GM13977 (cell line): ENCODE measurements at regions not wholly inside any gene's neighbourhood (a gene's known extent, or its start where the extent isn't known, plus 50 kb on each side); places are given as distances from the start of the nearest gene placed in this dataset.

Experiments
- DNase-seq: peaks from one replicate; pipeline ENCODE4 v3.0.0; 2012; ENCODE audit warnings: low spot score
- in situ Hi-C: fragments of 300-500 bp; cut with MboI; formaldehyde crosslinking; loops from one replicate; pipeline ENCODE4 v1.12.0; 2022; ENCODE audit warnings: low sequenced_read_pairs, low pct_unique_long_range_greater_than_20kb, mixed read lengths, inconsistent platforms; ENCODE audit not compliant: unreplicated experiment
- TF ChIP-seq, protein P1 (sequence below): IDR thresholded peaks from 2 replicates; pipeline ENCODE4 v1.5.1; 2012; ENCODE audit warnings: mild to moderate bottlenecking, control low read depth; ENCODE audit not compliant: insufficient read depth; ENCODE audit errors: extremely low read depth, missing control alignments

DNA sequence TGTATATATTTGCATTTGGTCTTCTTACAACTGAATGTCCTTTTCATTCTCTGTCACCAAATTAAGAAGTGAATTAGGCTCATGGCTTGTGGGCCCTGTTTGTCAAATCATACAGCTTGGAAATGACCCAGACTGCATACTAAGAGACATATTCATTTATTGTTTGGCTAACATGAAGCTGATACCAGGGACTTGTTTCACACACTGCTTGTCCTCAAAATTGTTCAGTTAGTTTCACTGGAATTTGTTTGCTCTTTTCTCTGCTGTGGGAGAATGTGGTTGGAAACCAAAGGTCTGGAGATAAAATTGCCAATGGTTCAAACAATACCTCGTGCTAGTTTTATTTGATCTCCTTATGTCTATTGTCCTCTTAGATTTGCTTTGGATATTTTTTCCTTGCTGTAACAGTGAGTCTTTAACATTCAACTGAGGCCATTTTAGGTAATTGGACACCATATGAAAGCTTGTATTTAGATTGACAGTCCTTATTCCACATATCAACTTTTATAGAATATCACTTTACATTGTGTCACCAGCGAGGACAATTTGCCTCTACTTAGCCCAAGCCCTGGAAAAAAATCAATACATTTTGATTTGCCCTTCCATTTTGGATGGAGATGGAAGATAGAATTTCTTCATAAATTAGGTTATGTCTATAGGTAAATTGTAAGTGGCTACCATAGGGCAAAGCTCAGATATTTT is 144.3 kb upstream of the MTAP start:
- no peak for DNase-seq

DNA sequence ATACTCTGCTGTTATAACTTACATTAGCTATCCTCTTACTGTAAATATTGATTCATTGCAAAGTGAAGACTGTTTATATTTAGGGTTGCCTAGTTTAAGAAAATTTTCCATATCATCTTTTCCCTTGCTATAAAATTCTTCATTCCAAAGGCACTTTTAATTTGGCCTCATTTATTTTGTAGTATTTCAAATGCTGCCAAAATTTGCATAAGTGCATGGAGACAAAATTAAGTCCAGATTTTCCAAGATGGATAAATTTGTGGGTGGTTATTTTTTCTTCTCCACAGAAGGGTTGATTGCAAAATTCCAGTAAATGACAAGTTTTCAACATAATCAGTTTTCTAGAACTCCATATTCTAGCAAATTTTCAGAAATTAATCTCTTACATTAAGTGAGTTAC is 141.5 kb upstream of the MTAP start:
- in situ Hi-C loops, result no loop called here
- TF ChIP-seq, protein P1, sequence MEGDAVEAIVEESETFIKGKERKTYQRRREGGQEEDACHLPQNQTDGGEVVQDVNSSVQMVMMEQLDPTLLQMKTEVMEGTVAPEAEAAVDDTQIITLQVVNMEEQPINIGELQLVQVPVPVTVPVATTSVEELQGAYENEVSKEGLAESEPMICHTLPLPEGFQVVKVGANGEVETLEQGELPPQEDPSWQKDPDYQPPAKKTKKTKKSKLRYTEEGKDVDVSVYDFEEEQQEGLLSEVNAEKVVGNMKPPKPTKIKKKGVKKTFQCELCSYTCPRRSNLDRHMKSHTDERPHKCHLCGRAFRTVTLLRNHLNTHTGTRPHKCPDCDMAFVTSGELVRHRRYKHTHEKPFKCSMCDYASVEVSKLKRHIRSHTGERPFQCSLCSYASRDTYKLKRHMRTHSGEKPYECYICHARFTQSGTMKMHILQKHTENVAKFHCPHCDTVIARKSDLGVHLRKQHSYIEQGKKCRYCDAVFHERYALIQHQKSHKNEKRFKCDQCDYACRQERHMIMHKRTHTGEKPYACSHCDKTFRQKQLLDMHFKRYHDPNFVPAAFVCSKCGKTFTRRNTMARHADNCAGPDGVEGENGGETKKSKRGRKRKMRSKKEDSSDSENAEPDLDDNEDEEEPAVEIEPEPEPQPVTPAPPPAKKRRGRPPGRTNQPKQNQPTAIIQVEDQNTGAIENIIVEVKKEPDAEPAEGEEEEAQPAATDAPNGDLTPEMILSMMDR, result no peak
- no peak for DNase-seq

More for the DNA sequence above, 144.3 kb upstream of the MTAP start:
- in situ Hi-C loops, result no loop called here
- TF ChIP-seq, protein P1, result no peak

DNA sequence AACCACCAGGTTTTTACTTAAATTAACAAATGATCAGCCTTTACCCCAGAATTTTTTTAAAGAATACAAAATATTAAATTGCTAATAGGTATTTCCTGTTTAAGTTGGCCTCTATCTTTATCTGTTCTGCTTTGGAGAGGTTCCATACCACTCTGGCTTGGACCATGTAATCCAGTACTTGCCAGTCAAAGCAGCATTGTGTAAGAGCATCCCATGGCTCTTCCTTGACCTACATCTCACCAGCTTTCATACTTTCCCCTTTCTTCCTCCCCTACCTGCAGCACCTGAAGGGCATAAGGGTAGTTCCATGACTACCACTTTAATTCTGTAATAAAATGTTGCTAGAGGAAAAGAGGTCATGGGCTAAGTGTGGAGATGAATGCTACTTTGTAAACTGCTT is 140.8 kb upstream of the MTAP start:
- DNase-seq, result no peak
- in situ Hi-C loops, result no loop called here
- TF ChIP-seq, protein P1, result no peak

DNA sequence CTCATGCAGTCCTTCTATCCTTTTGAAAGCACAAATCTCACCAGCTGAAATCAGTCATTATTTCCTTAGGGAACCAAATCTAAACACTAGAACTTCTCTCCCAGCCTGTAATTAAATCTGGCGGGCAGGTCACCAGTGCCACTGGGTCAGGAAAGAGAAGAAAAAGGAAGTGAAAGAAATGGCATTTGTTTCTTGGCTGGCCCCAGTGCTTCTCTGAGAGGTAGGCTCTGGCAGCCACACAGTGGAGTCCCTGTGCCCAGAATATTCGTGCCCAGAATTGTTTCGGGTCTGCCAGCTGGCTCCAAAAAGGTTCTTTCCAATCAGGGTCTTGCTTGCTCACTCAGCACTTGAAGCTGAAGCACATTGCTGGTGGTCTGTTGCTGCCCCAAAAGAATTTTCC is 133.9 kb upstream of the MTAP start:
- no peak for DNase-seq
- TF ChIP-seq, protein P1, result no peak
- in situ Hi-C loops, result no loop called here

DNA sequence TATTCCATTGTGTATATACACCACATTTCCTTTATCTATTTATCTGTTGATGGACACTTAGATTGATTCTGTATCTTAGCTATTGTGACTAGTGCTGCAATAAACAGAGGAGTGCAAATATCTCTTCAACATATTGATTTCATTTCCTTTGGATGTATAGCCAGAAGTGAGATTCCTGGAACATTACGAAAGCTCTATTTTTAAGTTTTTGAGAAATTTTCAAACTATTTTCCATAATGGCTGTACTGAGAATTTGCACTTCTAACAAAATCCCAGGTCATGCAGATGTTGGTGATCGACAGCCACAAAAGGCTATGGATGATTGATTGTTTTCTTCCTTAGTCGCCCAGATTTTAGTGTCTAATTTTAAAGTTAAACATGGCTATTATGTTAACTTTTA is 132.7 kb upstream of the MTAP start:
- no peak for DNase-seq
- in situ Hi-C loops, result no loop called here
- TF ChIP-seq, protein P1, result no peak

DNA sequence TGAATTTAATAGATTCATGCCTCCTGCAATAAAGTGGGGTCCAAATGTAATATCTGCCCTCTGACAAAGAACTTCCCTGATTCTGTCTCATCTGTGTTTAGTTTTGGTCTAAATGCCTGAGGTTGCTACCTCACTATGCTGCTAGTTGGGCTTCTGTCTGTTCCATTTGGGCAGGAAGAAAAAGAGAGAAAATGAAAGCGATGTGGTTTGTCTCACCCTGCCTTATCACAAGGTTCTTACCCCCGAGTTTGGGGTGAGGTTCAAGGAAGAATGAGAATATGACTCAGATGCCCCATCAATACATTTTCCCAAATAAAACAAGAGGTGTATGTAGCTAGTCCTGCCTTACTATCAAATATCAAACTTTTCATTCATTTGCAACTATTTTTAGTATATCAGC is 132.1 kb upstream of the MTAP start:
- no peak for DNase-seq
- in situ Hi-C loops, result no loop called here
- TF ChIP-seq, protein P1, result no peak

DNA sequence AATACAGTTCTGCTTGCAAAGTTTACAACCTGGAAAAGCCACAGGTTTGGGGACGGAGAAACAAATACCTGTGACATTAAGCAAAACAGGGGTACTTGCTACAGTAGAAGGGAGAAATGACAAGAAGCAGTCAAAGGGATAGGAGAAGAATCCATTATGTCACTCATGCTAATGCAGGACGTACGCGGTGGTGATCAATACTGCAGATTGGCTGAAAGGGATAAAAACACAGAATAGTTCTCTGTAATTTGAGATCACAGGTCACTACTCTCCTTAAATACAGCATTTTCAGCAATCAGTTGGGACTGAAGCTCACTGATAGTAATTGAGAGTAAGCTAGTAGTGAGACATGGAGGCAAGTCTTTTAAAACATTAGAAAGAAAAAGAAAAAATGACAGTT is 130.3 kb upstream of the MTAP start:
- DNase-seq, result no peak
- TF ChIP-seq, protein P1, result no peak
- in situ Hi-C loops, result no loop called here
